Psoas muscle (tissue), 7 donors: ENCODE measurements at regions not wholly inside any gene's neighbourhood (a gene's known extent, or its start where the extent isn't known, plus 50 kb on each side); places are given as distances from the start of the nearest gene placed in this dataset.

Experiments
- ATAC-seq, 4 donors: fragments of 200-7000 bp; cut with Tn5 transposase; one replicate each; pipeline ENCODE4 v1.9.1; 2020; ENCODE audit warnings: moderate library complexity in 3 of 4, mild to moderate bottlenecking in 2 of 4
- DNase-seq, 2 donors: peaks; one replicate each; pipeline ENCODE4 v3.0.0-alpha.2; 2020
- H3K27ac ChIP-seq: fragments of 200-600 bp; one replicate; pipeline ENCODE4 v1.8.0; 2022
- H3K27me3 ChIP-seq, 3 donors: fragments of 200-600 bp in 1 of 3; one replicate each; pipeline versions ENCODE4 v1.6.1 to v1.8.0; 2013 to 2022; ENCODE audit warnings: low read length in 2 of 3, mild to moderate bottlenecking in 2 of 3, moderate library complexity in 1 of 3; ENCODE audit not compliant: insufficient read depth in 3 of 3
- H3K36me3 ChIP-seq, 2 donors: fragments of 200-600 bp in 1 of 2; one replicate each; pipeline versions ENCODE4 v1.6.1 to v1.8.0; 2013 to 2022; ENCODE audit warnings: low read depth in 1 of 2, mild to moderate bottlenecking in 1 of 2, moderate library complexity in 1 of 2; ENCODE audit not compliant: insufficient read depth in 1 of 2
- H3K4me1 ChIP-seq: fragments of 200-600 bp; one replicate; pipeline ENCODE4 v1.8.0; 2022
- H3K4me3 ChIP-seq: fragments of 200-600 bp; one replicate; pipeline ENCODE4 v1.8.0; 2022; ENCODE audit warnings: mild to moderate bottlenecking
- H3K9me3 ChIP-seq: fragments of 200-600 bp; one replicate; pipeline ENCODE4 v1.8.0; 2022
- WGBS, 3 donors: extraction: QIAGEN DNeasy Blood & Tissue Kit; methylation state at CpG; one replicate each; pipeline versions ENCODE4 v1.1.6 to v1.1.7; 2013; 5-methylcytosine and 5-hydroxymethylcytosine counted together
- intact Hi-C, 2 donors: fragments of 100-400 bp; cut with DNase I; formaldehyde crosslinking; loops; one replicate each; pipeline versions ENCODE4 v1.11.0 to v1.14.2; 2022
- TF ChIP-seq, protein P1 (sequence below): fragments of 200-600 bp; IDR thresholded peaks from one replicate; pipeline ENCODE4 v1.8.0; 2022; ENCODE audit warnings: antibody characterized with exemption
- donor health status: healthy with polysubstance abuse.
- donor health status: DM: no; HTN: no; CAD: no; lungs with moderate emphysema.
- donor health status: Bipolar disorder and iron deficiency.
- donor health status: healthy.
- donor health status: DM: yes; HTN: yes; CAD: no.
- donor health status: DM: no; HTN: no; CAD: no.
- donor health status: DM: yes; HTN: yes; CAD: no.

DNA sequence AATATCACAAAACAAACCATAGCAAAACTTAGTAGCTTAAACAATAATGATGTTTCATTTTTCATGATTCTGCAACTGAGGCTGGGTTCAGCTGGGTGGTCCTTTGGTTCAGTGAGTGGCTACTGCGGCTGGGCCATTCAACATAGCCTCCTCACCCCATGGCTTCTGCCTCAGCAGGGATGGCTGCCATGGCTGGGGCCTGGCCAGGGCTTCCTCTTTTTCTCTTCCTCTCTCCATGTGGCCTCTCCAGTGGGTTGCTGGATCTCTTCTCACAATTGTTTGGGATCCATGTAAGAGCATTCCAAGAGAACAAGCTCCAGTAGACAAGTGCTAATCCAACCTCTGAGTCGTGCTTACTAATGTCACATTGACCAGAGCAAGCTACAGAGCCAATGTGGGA, 248.6 kb upstream of the PLET1 start:
- ATAC-seq, result no peak
- H3K27me3 ChIP-seq, result no peaks in the 10 kb centered on the region
- H3K27ac ChIP-seq, result no peak overlapping the region
- H3K4me3 ChIP-seq, result no peak overlapping the region
- intact Hi-C loops, result no loop called here
- no peaks in the 10 kb centered on the region for H3K9me3 ChIP-seq
- no peak for DNase-seq
- no peaks in the 10 kb centered on the region for H3K4me1 ChIP-seq
- H3K36me3 ChIP-seq, result no peaks in the 10 kb centered on the region
- 59 to 70% (median 60%) methylated on average over 2 of the region's 2 CpGs for WGBS, 3 donors
- TF ChIP-seq, protein P1, sequence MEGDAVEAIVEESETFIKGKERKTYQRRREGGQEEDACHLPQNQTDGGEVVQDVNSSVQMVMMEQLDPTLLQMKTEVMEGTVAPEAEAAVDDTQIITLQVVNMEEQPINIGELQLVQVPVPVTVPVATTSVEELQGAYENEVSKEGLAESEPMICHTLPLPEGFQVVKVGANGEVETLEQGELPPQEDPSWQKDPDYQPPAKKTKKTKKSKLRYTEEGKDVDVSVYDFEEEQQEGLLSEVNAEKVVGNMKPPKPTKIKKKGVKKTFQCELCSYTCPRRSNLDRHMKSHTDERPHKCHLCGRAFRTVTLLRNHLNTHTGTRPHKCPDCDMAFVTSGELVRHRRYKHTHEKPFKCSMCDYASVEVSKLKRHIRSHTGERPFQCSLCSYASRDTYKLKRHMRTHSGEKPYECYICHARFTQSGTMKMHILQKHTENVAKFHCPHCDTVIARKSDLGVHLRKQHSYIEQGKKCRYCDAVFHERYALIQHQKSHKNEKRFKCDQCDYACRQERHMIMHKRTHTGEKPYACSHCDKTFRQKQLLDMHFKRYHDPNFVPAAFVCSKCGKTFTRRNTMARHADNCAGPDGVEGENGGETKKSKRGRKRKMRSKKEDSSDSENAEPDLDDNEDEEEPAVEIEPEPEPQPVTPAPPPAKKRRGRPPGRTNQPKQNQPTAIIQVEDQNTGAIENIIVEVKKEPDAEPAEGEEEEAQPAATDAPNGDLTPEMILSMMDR, result no peak

DNA sequence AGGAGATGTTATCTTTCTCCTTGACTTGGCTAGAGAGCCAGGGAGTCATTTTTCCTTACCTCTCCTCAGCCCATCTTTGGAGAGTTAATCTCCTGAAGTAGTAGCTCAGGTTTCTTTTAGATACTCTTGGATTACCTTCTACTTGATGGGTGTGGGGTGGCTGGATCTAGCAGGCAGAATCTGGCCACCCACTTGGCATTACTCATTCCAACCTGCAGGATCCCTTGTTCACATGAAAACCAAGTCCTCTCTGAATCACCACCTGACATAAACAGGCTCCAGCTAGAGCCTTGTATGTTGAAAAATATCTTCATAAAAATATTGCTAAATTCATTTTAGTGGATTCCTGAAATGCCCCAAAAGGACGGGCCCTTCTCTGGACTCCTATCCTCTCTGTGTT, 250.6 kb upstream of the PLET1 start:
- TF ChIP-seq, protein P1, result no peak
- no peaks in the 10 kb centered on the region for H3K36me3 ChIP-seq
- no peaks in the 10 kb centered on the region for H3K4me1 ChIP-seq
- 67 to 77% (median 77%) methylated on average over 1 of the region's 1 CpG for WGBS, 3 donors
- intact Hi-C loops, result no loop called here
- ATAC-seq, result no peak
- H3K4me3 ChIP-seq, result no peak overlapping the region
- no peak for DNase-seq
- no peaks in the 10 kb centered on the region for H3K27me3 ChIP-seq
- H3K27ac ChIP-seq, result no peak overlapping the region
- H3K9me3 ChIP-seq, result no peaks in the 10 kb centered on the region

DNA sequence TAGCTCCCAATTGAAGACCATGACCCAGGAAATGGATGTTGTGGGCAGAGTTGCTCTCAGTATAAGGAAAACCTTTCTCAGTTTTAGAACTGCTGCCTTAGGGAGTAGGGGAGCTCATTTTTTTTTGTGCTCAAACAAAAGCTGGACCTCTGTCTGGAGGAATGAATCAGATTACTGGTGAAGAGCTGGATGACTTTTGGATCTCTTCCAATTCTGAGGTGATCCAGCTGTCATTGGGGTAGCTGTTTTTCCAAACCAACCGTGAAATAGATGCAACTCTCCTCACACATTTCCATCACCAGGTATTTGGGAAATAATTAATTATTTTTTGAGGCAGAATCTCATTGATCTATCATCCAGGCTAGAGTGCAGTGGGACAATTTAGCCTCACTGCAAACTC, 251.3 kb upstream of the PLET1 start:
- ATAC-seq, result no peak
- 11 to 50% (median 27%) methylated on average over 1 of the region's 1 CpG for WGBS, 3 donors
- DNase-seq, result no peak
- Histone ChIP-seq H3K27me3 (no peaks in the 10 kb centered on the region), H3K4me3 (no peak overlapping the region), H3K4me1 (no peaks in the 10 kb centered on the region), H3K36me3 (no peaks in the 10 kb centered on the region), H3K9me3 (no peaks in the 10 kb centered on the region), H3K27ac (no peak overlapping the region)
- TF ChIP-seq, protein P1, result no peak
- intact Hi-C loops, result no loop called here

DNA sequence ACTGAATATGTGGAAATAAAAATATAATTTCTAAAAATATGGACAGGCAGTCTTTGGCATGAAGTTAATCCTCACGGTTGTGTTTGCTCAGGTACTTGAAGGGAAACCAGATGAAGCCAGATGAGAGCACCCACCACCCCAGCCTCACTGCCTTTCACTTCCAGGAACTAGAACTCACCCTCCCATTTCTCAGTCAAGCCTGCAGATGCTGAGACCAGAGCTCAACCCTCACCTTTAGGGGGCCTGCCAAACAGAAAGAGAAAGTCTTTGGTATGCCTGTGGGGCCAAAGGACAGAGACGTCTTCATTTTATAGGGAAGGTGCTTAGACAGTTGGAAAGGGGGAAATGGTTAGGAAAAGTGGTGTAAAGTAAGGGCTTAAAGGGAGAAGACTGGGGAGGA, 252.8 kb upstream of the PLET1 start:
- H3K4me3 ChIP-seq, result no peak overlapping the region
- intact Hi-C loops, result no loop called here
- H3K9me3 ChIP-seq, result no peaks in the 10 kb centered on the region
- ATAC-seq, result no peak
- no peak overlapping the region for H3K27ac ChIP-seq
- WGBS, 3 donors, result 74 to 93% (median 84%) methylated on average over 2 of the region's 2 CpGs
- no peaks in the 10 kb centered on the region for H3K36me3 ChIP-seq
- no peaks in the 10 kb centered on the region for H3K27me3 ChIP-seq
- DNase-seq, result no peak
- H3K4me1 ChIP-seq, result no peaks in the 10 kb centered on the region
- TF ChIP-seq, protein P1, result no peak

DNA sequence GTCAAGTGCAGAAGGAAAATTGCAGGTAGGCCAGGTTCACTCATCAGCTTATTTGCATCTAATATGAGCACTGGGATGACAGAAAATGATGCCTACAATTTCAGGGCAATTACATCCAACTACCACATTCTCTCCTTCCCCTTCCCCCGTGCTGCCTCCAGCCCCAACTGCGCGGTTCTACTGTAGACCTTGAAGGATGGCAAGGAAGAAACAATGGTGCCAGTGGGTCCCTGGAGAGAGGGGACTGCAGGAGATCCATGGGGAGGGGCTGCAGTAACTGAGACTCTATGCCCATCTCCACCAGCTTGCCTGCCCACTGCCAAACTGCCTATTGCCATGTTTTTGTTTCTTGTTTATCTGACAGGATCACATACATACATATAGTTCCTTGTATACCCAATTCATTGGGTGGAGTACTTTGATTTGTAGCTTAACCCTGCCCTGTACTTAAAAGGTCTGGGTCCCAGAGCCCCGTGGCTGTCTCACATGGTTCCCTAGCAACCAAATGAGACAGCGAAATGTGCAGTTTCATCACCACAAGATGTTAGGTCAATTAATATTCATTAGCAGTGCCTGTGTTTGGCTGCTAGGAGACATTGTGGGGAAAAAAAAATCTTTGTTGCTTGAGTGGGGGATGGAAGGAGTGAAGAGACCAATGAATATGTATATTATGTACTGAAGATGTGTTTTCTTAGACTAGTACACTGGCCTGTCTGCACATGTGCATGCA, 253.5 kb upstream of the PLET1 start:
- Histone ChIP-seq H3K27me3 (no peaks in the 10 kb centered on the region), H3K36me3 (no peaks in the 10 kb centered on the region), H3K4me1 (no peaks in the 10 kb centered on the region), H3K9me3 (no peaks in the 10 kb centered on the region), H3K27ac (no peak overlapping the region), H3K4me3 (no peak overlapping the region)
- 67 to 71% (median 71%) methylated on average over 5 of the region's 5 CpGs for WGBS, 3 donors
- TF ChIP-seq, protein P1, result no peak
- intact Hi-C loops, result no loop called here
- no peak for DNase-seq
- ATAC-seq, result no peak
